MCF 10A (cell line): ENCODE measurements at regions not wholly inside any gene's neighbourhood (a gene's known extent, or its start where the extent isn't known, plus 50 kb on each side); places are given as distances from the start of the nearest gene placed in this dataset.

Source experiments
- BruUV-seq: library from RNA; stranded (reverse); fragments of 400-500 nt; replicated peaks from 2 replicates; lab custom pipeline; 2021; lab: Mats Ljungman, UMichigan
- CTCF ChIA-PET: fragments of 300-600 bp; sonication (Branson Sonifier 250); formaldehyde crosslinking; extraction: SDS; loops from one replicate; lab custom pipeline; 2021; ENCODE audit warnings: antibody characterized with exemption, inconsistent platforms; lab: Yijun Ruan, JAX
- POLR2A ChIA-PET: fragments of 300-600, 350-650 bp; sonication (Branson Sonifier 250); formaldehyde crosslinking; extraction: SDS; loops from one replicate; lab custom pipeline; 2020; ENCODE audit warnings: antibody characterized with exemption, inconsistent platforms; lab: Yijun Ruan, JAX
- DNase-seq: peaks from one replicate; pipeline ENCODE4 v3.0.0-alpha.2; 2018; ENCODE audit not compliant: unreplicated experiment
- H3K27ac Mint-ChIP-seq: one replicate; pipeline ENCODE4 v1.8.0; 2022; ENCODE audit warnings: mild to moderate bottlenecking, low read depth, mixed read lengths; ENCODE audit not compliant: unreplicated experiment
- H3K27me3 Mint-ChIP-seq: one replicate; pipeline ENCODE4 v1.8.0; 2022; ENCODE audit warnings: mixed read lengths; ENCODE audit not compliant: insufficient read depth, unreplicated experiment
- H3K36me3 Mint-ChIP-seq: one replicate; pipeline ENCODE4 v1.8.0; 2022; ENCODE audit warnings: mild to moderate bottlenecking, moderate library complexity, mixed read lengths; ENCODE audit not compliant: insufficient read depth, unreplicated experiment
- H3K4me1 Mint-ChIP-seq: one replicate; pipeline ENCODE4 v1.8.0; 2022; ENCODE audit warnings: mixed read lengths; ENCODE audit not compliant: insufficient read depth, unreplicated experiment
- H3K4me3 Mint-ChIP-seq: one replicate; pipeline ENCODE4 v1.8.0; 2022; ENCODE audit warnings: mild to moderate bottlenecking, moderate library complexity, mixed read lengths; ENCODE audit not compliant: unreplicated experiment
- H3K9me3 Mint-ChIP-seq: one replicate; pipeline ENCODE4 v1.8.0; 2022; ENCODE audit warnings: mixed read lengths; ENCODE audit not compliant: unreplicated experiment
- intact Hi-C: fragments of 100-400 bp; cut with micrococcal nuclease; formaldehyde crosslinking; loops from 2 replicates; pipeline ENCODE4 v1.14.1; 2022
- TF ChIP-seq, protein P1 (sequence below): fragments of 200-600 bp; IDR thresholded peaks from one replicate; pipeline ENCODE4 v1.8.0; 2022; ENCODE audit warnings: antibody characterized with exemption, mild to moderate bottlenecking; ENCODE audit not compliant: unreplicated experiment

DNA sequence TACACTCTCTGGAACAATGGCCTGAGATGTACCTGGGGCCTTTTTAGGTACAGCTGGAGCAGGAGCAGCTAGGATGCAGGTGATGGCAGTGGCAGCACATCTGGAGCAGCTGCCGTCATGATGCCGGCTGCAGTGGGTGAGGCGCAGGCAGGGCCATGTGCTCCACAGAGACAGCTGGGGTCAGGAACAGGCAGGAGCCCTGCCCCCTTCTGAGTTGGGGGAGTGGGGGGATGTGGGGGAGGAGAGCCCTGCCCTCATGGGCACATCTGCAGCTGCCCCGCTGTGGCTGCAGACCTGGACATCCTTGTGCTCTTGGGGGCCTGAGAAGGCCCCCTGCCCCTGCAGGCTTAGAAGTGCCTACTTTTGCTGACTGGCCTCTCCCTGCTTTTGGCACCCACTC, 352.8 kb upstream of the PABPC5 start:
- ChIA-PET POLR2A (no interaction called here), CTCF (interaction anchor here (1.1 kb wide), 1 partner anchor 18 kb away, joined by 3 read pairs; no protein-coding TSS in a partner anchor)
- no peak for DNase-seq
- intact Hi-C loops, result no loop called here
- Mint-ChIP-seq H3K36me3 (no peaks in the 10 kb centered on the region), H3K27ac (no peak overlapping the region), H3K9me3 (no peaks in the 10 kb centered on the region), H3K4me3 (no peak overlapping the region), H3K4me1 (peaks cover 21% of the 10 kb centered on the region), H3K27me3 (no peaks in the 10 kb centered on the region)
- TF ChIP-seq, protein P1, sequence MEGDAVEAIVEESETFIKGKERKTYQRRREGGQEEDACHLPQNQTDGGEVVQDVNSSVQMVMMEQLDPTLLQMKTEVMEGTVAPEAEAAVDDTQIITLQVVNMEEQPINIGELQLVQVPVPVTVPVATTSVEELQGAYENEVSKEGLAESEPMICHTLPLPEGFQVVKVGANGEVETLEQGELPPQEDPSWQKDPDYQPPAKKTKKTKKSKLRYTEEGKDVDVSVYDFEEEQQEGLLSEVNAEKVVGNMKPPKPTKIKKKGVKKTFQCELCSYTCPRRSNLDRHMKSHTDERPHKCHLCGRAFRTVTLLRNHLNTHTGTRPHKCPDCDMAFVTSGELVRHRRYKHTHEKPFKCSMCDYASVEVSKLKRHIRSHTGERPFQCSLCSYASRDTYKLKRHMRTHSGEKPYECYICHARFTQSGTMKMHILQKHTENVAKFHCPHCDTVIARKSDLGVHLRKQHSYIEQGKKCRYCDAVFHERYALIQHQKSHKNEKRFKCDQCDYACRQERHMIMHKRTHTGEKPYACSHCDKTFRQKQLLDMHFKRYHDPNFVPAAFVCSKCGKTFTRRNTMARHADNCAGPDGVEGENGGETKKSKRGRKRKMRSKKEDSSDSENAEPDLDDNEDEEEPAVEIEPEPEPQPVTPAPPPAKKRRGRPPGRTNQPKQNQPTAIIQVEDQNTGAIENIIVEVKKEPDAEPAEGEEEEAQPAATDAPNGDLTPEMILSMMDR, result no peak
- no TSS peak for BruUV-seq

DNA sequence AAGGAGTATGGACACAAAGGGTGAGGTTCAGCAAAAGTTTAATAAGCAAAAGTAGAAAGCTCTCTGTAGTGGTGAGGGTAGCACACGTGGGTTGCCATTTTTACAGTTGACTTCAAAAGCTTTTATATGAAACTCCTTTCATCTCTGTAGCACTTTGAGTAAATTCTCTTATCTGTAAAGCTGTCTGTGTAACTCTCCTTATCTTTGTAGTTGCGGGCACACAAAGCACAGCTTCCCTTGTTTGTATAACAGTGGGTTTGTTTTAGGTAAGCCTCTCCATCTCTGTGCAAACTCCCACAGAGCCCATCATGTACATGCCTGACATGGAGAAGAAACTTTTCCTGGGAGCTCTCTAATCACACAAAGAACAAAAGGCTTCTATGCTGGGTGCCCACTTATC, 325.9 kb upstream of the PABPC5 start:
- Mint-ChIP-seq H3K27me3 (no peaks in the 10 kb centered on the region), H3K4me3 (no peak overlapping the region), H3K36me3 (no peaks in the 10 kb centered on the region), H3K27ac (no peak overlapping the region), H3K9me3 (peaks cover 9% of the 10 kb centered on the region), H3K4me1 (no peaks in the 10 kb centered on the region)
- DNase-seq, result no peak
- intact Hi-C loops, result no loop called here
- BruUV-seq, result no TSS peak
- CTCF ChIA-PET, result no interaction called here
- POLR2A ChIA-PET, result no interaction called here
- TF ChIP-seq, protein P1, result no peak

DNA sequence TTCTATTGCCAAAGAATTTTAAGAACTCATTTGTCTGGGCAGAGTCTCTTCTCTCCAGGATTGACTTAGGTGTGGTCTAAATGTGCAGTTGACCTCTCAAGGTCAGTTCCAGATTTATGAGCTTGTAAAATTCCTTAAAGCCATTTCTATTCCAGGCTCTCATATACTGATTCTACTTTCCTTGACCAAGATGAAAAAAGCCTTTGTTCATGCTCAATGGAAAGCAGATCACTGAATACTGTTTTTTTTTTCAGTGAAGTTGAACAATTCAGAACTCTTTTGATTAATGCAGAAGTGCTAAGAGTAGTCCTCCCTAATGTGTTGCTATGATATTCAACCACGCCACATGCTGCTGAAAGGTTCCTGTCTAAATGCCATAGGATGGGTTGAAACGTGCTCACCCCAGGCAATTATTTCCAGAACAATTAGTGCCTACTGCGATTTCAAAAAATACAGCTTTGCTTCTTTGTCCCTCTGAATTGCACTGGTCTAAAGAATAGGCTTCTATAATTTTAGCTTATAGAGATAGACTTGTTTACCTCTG, 312.4 kb upstream of the PABPC5 start:
- intact Hi-C loops, result no loop called here
- POLR2A ChIA-PET, result no interaction called here
- CTCF ChIA-PET, result no interaction called here
- H3K4me1 Mint-ChIP-seq, result no peaks in the 10 kb centered on the region
- peaks cover 13% of the 10 kb centered on the region for H3K27me3 Mint-ChIP-seq
- no peak overlapping the region for H3K4me3 Mint-ChIP-seq
- no TSS peak for BruUV-seq
- no peak for DNase-seq
- no peak overlapping the region for H3K27ac Mint-ChIP-seq
- no peaks in the 10 kb centered on the region for H3K36me3 Mint-ChIP-seq
- TF ChIP-seq, protein P1, result no peak
- no peaks in the 10 kb centered on the region for H3K9me3 Mint-ChIP-seq

DNA sequence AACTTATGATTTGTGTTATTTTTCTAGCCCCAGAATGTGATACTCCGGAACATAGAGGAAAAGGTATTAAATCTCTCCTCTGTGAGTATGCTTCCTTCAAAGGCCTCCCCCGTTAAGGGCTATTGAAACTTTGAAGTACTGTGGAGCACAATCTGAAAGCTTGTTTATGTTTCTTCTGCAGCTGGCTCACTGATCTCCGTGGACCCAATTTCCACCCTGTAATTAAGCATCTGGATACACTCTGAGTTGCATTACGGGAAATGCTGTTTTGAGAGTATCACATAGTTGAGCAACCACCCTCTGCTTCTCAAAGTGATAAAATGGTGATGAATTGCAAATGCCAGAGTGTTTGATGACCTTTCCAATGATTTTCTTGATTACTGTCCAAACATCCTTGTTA, 296.8 kb upstream of the PABPC5 start:
- POLR2A ChIA-PET, result no interaction called here

More for the DNA sequence above, 296.8 kb upstream of the PABPC5 start:
- TF ChIP-seq, protein P1, result no peak
- H3K4me1 Mint-ChIP-seq, result no peaks in the 10 kb centered on the region
- CTCF ChIA-PET, result no interaction called here
- intact Hi-C loops, result no loop called here
- H3K27ac Mint-ChIP-seq, result no peak overlapping the region
- no peak overlapping the region for H3K4me3 Mint-ChIP-seq
- no peak for DNase-seq
- BruUV-seq, result no TSS peak
- no peaks in the 10 kb centered on the region for H3K36me3 Mint-ChIP-seq
- peaks cover 5% of the 10 kb centered on the region for H3K9me3 Mint-ChIP-seq
- H3K27me3 Mint-ChIP-seq, result no peaks in the 10 kb centered on the region
